Trophoblast cell (in vitro differentiated cells and primary cell): ENCODE measurements at regions not wholly inside any gene's neighbourhood (a gene's known extent, or its start where the extent isn't known, plus 50 kb on each side); places are given as distances from the start of the nearest gene placed in this dataset.

Source experiments
- DNase-seq, 2 donors: peaks; one replicate each; pipeline ENCODE4 v3.0.0-alpha.2; 2016
- H2AFZ ChIP-seq: 2 replicates; pipeline ENCODE4 v1.6.1; 2013; ENCODE audit warnings: low read length, moderate library complexity, mild to moderate bottlenecking; ENCODE audit not compliant: insufficient read depth, poor library complexity
- H2AK5ac ChIP-seq: 2 replicates; pipeline ENCODE4 v1.6.1; 2013; ENCODE audit warnings: mild to moderate bottlenecking, low read length
- H2BK120ac ChIP-seq: 2 replicates; pipeline ENCODE4 v1.6.1; 2013; ENCODE audit warnings: low read length, mild to moderate bottlenecking, moderate library complexity; ENCODE audit not compliant: insufficient read depth, poor library complexity
- H2BK12ac ChIP-seq: 2 replicates; pipeline ENCODE4 v1.6.1; 2013; ENCODE audit warnings: mild to moderate bottlenecking, low read length, moderate library complexity
- H2BK5ac ChIP-seq: 2 replicates; pipeline ENCODE4 v1.6.1; 2013; ENCODE audit warnings: low read length, low read depth, moderate library complexity, mild to moderate bottlenecking; ENCODE audit not compliant: poor library complexity
- H3K14ac ChIP-seq: 2 replicates; pipeline ENCODE4 v1.6.1; 2013; ENCODE audit warnings: mild to moderate bottlenecking, low read length
- H3K18ac ChIP-seq: 2 replicates; pipeline ENCODE4 v1.6.1; 2013; ENCODE audit warnings: mild to moderate bottlenecking, low read length
- H3K23ac ChIP-seq: 2 replicates; pipeline ENCODE4 v1.6.1; 2013; ENCODE audit warnings: low read length
- H3K27ac ChIP-seq: 2 replicates; pipeline ENCODE4 v1.5.1; 2013; ENCODE audit warnings: low read depth, mild to moderate bottlenecking, inconsistent platforms, low read length, moderate library complexity
- H3K27me3 ChIP-seq: 2 replicates; pipeline ENCODE4 v1.6.1; 2013; ENCODE audit warnings: inconsistent platforms, mild to moderate bottlenecking, low read length, moderate library complexity; ENCODE audit not compliant: insufficient read depth
- H3K36me3 ChIP-seq, 2 experiments: 1 replicate in 1 of 2; 2 replicates in 1 of 2; pipeline ENCODE4 v1.6.1; 2013; ENCODE audit warnings: low read length in 2 of 2, mild to moderate bottlenecking in 2 of 2, moderate library complexity in 1 of 2; ENCODE audit not compliant: insufficient read depth in 2 of 2, control insufficient read depth in 1 of 2
- H3K4ac ChIP-seq: 2 replicates; pipeline ENCODE4 v1.6.1; 2013; ENCODE audit warnings: low read depth, mild to moderate bottlenecking, low read length, moderate library complexity
- H3K4me1 ChIP-seq, 2 experiments: 1 replicate in 1 of 2; 2 replicates in 1 of 2; pipeline ENCODE4 v1.6.1; 2013; ENCODE audit warnings: low read length in 2 of 2, mild to moderate bottlenecking in 2 of 2, moderate library complexity in 1 of 2; ENCODE audit not compliant: insufficient read depth in 2 of 2, control insufficient read depth in 1 of 2
- H3K4me2 ChIP-seq: 2 replicates; pipeline ENCODE4 v1.6.1; 2013; ENCODE audit warnings: inconsistent platforms, mild to moderate bottlenecking, low read length, moderate library complexity
- H3K4me3 ChIP-seq: 2 replicates; pipeline ENCODE4 v1.5.1; 2013; ENCODE audit warnings: mild to moderate bottlenecking, low read depth, low read length, inconsistent platforms
- H3K79me1 ChIP-seq: one replicate; pipeline ENCODE4 v1.6.1; 2013; ENCODE audit warnings: low read length
- H3K79me2 ChIP-seq: 2 replicates; pipeline ENCODE4 v1.6.1; 2013; ENCODE audit warnings: low read length, mild to moderate bottlenecking; ENCODE audit not compliant: control insufficient read depth, insufficient read depth, poor library complexity
- H3K9ac ChIP-seq: 2 replicates; pipeline ENCODE4 v1.6.1; 2013; ENCODE audit warnings: mild to moderate bottlenecking, low read length
- H3K9me3 ChIP-seq: 2 replicates; pipeline ENCODE4 v1.6.1; 2013; ENCODE audit warnings: low read depth, mild to moderate bottlenecking, control low read depth, inconsistent platforms, low read length; ENCODE audit not compliant: insufficient read depth
- H4K12ac ChIP-seq: 2 replicates; pipeline ENCODE4 v1.6.1; 2013; ENCODE audit warnings: low read depth, mild to moderate bottlenecking, low read length, moderate library complexity
- H4K8ac ChIP-seq: 2 replicates; pipeline ENCODE4 v1.6.1; 2013; ENCODE audit warnings: low read depth, mild to moderate bottlenecking, low read length, moderate library complexity
- H4K91ac ChIP-seq: one replicate; pipeline ENCODE4 v1.6.1; 2013; ENCODE audit warnings: low read depth, mild to moderate bottlenecking, low read length, moderate library complexity
- WGBS: extraction: QIAGEN DNeasy Blood & Tissue Kit; methylation state at CpG from one replicate; pipeline ENCODE4 v1.1.7; 2013; ENCODE audit warnings: missing lambda C conversion rate; ENCODE audit not compliant: insufficient read length, insufficient coverage; ENCODE audit errors: extremely low coverage; 5-methylcytosine and 5-hydroxymethylcytosine counted together

GRCh38 chr6:66993272-66993671 lies 1286.2 kb upstream of the EYS start:
- H2BK5ac ChIP-seq, result no peak overlapping the region
- no peak overlapping the region for H3K9ac ChIP-seq
- H3K79me2 ChIP-seq, result no peaks in the 10 kb centered on the region
- DNase-seq, result no peak
- H3K79me1 ChIP-seq, result no peaks in the 10 kb centered on the region
- H3K4me1 ChIP-seq, result no peaks in the 10 kb centered on the region
- H3K4me3 ChIP-seq, result no peak overlapping the region
- no peak overlapping the region for H2AFZ ChIP-seq
- H3K23ac ChIP-seq, result no peak overlapping the region
- no peak overlapping the region for H3K4me2 ChIP-seq
- no peak overlapping the region for H3K14ac ChIP-seq
- H3K18ac ChIP-seq, result no peak overlapping the region
- no peaks in the 10 kb centered on the region for H3K36me3 ChIP-seq
- no peak overlapping the region for H4K8ac ChIP-seq
- H3K4ac ChIP-seq, result no peak overlapping the region
- no peak overlapping the region for H3K27ac ChIP-seq
- WGBS, result no CpG with 5 or more reads among the region's 3 CpGs
- H2BK120ac ChIP-seq, result no peak overlapping the region
- no peaks in the 10 kb centered on the region for H3K27me3 ChIP-seq
- H2BK12ac ChIP-seq, result no peak overlapping the region
- H2AK5ac ChIP-seq, result no peak overlapping the region
- H3K9me3 ChIP-seq, result no peaks in the 10 kb centered on the region
- H4K12ac ChIP-seq, result no peak overlapping the region
- H4K91ac ChIP-seq, result no peak overlapping the region

GRCh38 chr6:66992660-66993059 lies 1285.6 kb upstream of the EYS start:
- no peak overlapping the region for H3K4ac ChIP-seq
- no peak for DNase-seq
- no peak overlapping the region for H3K14ac ChIP-seq
- H3K9ac ChIP-seq, result no peak overlapping the region
- H2BK120ac ChIP-seq, result no peak overlapping the region
- H4K91ac ChIP-seq, result no peak overlapping the region
- no peak overlapping the region for H4K12ac ChIP-seq
- no peak overlapping the region for H3K4me3 ChIP-seq
- no CpG with 5 or more reads among the region's 4 CpGs for WGBS
- no peak overlapping the region for H2AFZ ChIP-seq
- no peaks in the 10 kb centered on the region for H3K9me3 ChIP-seq
- H2AK5ac ChIP-seq, result no peak overlapping the region
- no peak overlapping the region for H3K23ac ChIP-seq
- no peak overlapping the region for H4K8ac ChIP-seq
- H3K18ac ChIP-seq, result no peak overlapping the region
- no peaks in the 10 kb centered on the region for H3K79me1 ChIP-seq
- no peak overlapping the region for H3K27ac ChIP-seq
- H3K36me3 ChIP-seq, result no peaks in the 10 kb centered on the region
- H3K79me2 ChIP-seq, result no peaks in the 10 kb centered on the region
- no peak overlapping the region for H2BK5ac ChIP-seq
- no peak overlapping the region for H3K4me2 ChIP-seq
- H3K27me3 ChIP-seq, result no peaks in the 10 kb centered on the region
- H3K4me1 ChIP-seq, result no peaks in the 10 kb centered on the region
- no peak overlapping the region for H2BK12ac ChIP-seq

GRCh38 chr6:66986940-66987339 lies 1279.9 kb upstream of the EYS start:
- Histone ChIP-seq H3K18ac (no peak overlapping the region), H3K4me1 (peaks cover 2 to 3% of the 10 kb centered on the region in 2 experiments)

GRCh38 chr6:66985816-66986215 lies 1278.8 kb upstream of the EYS start:
- Histone ChIP-seq H3K23ac (no peak overlapping the region), H3K4ac (no peak overlapping the region), H3K4me2 (no peak overlapping the region), H2BK120ac (no peak overlapping the region), H4K91ac (no peak overlapping the region), H3K27me3 (no peaks in the 10 kb centered on the region), H3K27ac (no peak overlapping the region), H2BK12ac (no peak overlapping the region), H3K79me2 (no peaks in the 10 kb centered on the region), H3K79me1 (no peaks in the 10 kb centered on the region), H3K9me3 (no peaks in the 10 kb centered on the region), H3K14ac (no peak overlapping the region), H3K4me3 (no peak overlapping the region), H4K8ac (no peak overlapping the region), H2BK5ac (no peak overlapping the region), H3K4me1 (peaks cover 2 to 3% of the 10 kb centered on the region in 2 experiments), H3K36me3 (no peaks in the 10 kb centered on the region), H4K12ac (no peak overlapping the region), H2AK5ac (no peak overlapping the region), H3K9ac (no peak overlapping the region), H3K18ac (no peak overlapping the region), H2AFZ (no peak overlapping the region)
- no CpG with 5 or more reads among the region's 1 CpG for WGBS
- no peak for DNase-seq

More at GRCh38 chr6:66986940-66987339, 1279.9 kb upstream of the EYS start:
- no peaks in the 10 kb centered on the region for H3K36me3 ChIP-seq
- H2BK12ac ChIP-seq, result no peak overlapping the region
- no peak overlapping the region for H3K4me3 ChIP-seq
- H2AFZ ChIP-seq, result no peak overlapping the region
- H3K23ac ChIP-seq, result no peak overlapping the region
- no peak for DNase-seq
- no peak overlapping the region for H3K27ac ChIP-seq
- no peaks in the 10 kb centered on the region for H3K79me1 ChIP-seq
- no peaks in the 10 kb centered on the region for H3K79me2 ChIP-seq
- no peak overlapping the region for H4K12ac ChIP-seq
- no peak overlapping the region for H2AK5ac ChIP-seq
- no peak overlapping the region for H2BK120ac ChIP-seq
- no peaks in the 10 kb centered on the region for H3K9me3 ChIP-seq
- H3K4me2 ChIP-seq, result no peak overlapping the region
- no peak overlapping the region for H2BK5ac ChIP-seq
- no peak overlapping the region for H4K91ac ChIP-seq
- H3K14ac ChIP-seq, result no peak overlapping the region
- no peaks in the 10 kb centered on the region for H3K27me3 ChIP-seq
- H4K8ac ChIP-seq, result no peak overlapping the region
- H3K9ac ChIP-seq, result no peak overlapping the region
- H3K4ac ChIP-seq, result no peak overlapping the region
